ENCODE measurements at regions not wholly inside any gene's neighbourhood (a gene's known extent, or its start where the extent isn't known, plus 50 kb on each side); places are given as distances from the start of the nearest gene placed in this dataset.

- TF ChIP-seq POLR2AphosphoS5 (IDR thresholded peaks at IDR 0.05; ENCODE audit: low read depth) (no peak), REST (IDR thresholded peaks at IDR 0.05; ENCODE audit: unreplicated experiment) (no peak), CTCF (conservative IDR thresholded peaks at IDR 0.05; ENCODE audit: low read depth in 2 of 2) (no peak), EZH2 (IDR thresholded peaks at IDR 0.05; ENCODE audit: low read depth, unreplicated experiment) (no peak), EZH2phosphoT487 (IDR thresholded peaks at IDR 0.05; ENCODE audit: unreplicated experiment) (no peak), STAT1 (IDR thresholded peaks at IDR 0.05; ENCODE audit: unreplicated experiment) (no peak), ZNF114 (CRISPR knock-in tag; IDR thresholded peaks at IDR 0.05) (no peak), CREB1 (CRISPR knock-in tag; IDR thresholded peaks at IDR 0.05; ENCODE audit: low read depth) (no peak), JUNB (IDR thresholded peaks at IDR 0.05; ENCODE audit: unreplicated experiment) (no peak), ETS1 (IDR thresholded peaks at IDR 0.05) (no peak), ZNF331 (CRISPR knock-in tag; IDR thresholded peaks at IDR 0.05; ENCODE audit: low read depth) (no peak)
These were observed 70.4 kb upstream of the DTNA start for GRCh38 chr18:34639687-34640086.

Data from GM23338 (cell line).